WI38 (cell line): ENCODE measurements at regions not wholly inside any gene's neighbourhood (a gene's known extent, or its start where the extent isn't known, plus 50 kb on each side); places are given as distances from the start of the nearest gene placed in this dataset.
"Not testable (repeated sequence)": the region's sequence is repeated elsewhere in the genome, so short reads cannot be mapped to it uniquely, and the experiment has no call there.

ENCODE experiments used
- H3K4me3 ChIP-seq: 2 replicates; pipeline ENCODE4 v1.5.1; 2011; ENCODE audit warnings: low read depth, mild to moderate bottlenecking, control low read depth, low read length
- TF ChIP-seq, protein P1 (sequence below): IDR thresholded peaks from 2 replicates; pipeline ENCODE4 v1.5.1; 2012; ENCODE audit warnings: low read depth, mild to moderate bottlenecking, control low read depth, low read length

- H3K4me3 ChIP-seq = no peak overlapping the region
These were observed 75.2 kb upstream of the ADTRP start for GRCh38 chr6:11853678-11854407.

GRCh38 chr6:11852061-11852651, 73.6 kb upstream of the ADTRP start:
- no peak overlapping the region for H3K4me3 ChIP-seq
- TF ChIP-seq, protein P1, sequence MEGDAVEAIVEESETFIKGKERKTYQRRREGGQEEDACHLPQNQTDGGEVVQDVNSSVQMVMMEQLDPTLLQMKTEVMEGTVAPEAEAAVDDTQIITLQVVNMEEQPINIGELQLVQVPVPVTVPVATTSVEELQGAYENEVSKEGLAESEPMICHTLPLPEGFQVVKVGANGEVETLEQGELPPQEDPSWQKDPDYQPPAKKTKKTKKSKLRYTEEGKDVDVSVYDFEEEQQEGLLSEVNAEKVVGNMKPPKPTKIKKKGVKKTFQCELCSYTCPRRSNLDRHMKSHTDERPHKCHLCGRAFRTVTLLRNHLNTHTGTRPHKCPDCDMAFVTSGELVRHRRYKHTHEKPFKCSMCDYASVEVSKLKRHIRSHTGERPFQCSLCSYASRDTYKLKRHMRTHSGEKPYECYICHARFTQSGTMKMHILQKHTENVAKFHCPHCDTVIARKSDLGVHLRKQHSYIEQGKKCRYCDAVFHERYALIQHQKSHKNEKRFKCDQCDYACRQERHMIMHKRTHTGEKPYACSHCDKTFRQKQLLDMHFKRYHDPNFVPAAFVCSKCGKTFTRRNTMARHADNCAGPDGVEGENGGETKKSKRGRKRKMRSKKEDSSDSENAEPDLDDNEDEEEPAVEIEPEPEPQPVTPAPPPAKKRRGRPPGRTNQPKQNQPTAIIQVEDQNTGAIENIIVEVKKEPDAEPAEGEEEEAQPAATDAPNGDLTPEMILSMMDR = no peak

More at GRCh38 chr6:11853678-11854407, 75.2 kb upstream of the ADTRP start:
- TF ChIP-seq, protein P1 = no peak

DNA sequence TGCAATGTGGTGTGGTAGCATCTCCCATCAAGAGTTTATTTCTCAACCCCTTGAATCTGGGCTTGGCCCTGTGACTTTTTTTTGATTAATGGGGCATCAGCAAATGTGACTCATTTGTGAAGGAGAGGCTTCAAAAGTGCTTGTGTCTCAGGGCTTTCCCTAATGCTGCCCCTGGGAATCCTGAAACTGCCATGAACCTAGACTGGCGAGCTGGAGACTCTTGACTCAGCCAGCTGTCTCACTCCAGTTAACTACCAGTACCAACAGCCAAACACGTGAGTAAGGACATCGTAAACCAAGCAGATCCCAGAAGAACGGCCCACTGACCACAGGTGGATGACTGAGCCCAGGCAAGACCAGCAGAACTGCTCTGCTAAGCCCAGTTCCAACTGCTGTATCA, 72.8 kb upstream of the ADTRP start:
- TF ChIP-seq, protein P1 = no peak
- no peak overlapping the region for H3K4me3 ChIP-seq

- TF ChIP-seq, protein P1 = no peak
- H3K4me3 ChIP-seq = no peak overlapping the region
These were observed 70.5 kb upstream of the ADTRP start for GRCh38 chr6:11848852-11849731.

DNA sequence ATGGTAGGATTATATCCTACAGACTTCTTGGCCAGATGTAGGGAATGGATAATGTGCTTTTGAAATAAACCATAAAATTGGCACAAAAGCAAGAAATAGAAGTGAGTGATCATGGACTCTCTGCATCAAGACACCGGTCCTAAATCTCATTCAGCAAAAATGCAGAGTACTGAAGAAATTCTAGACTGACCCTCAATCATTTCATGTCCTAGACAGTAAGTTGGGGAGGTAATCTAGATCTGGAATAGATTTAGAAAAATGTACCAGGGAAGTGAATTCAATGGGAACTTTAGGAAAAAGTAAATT, 69.7 kb upstream of the ADTRP start:
- TF ChIP-seq, protein P1 = no peak

DNA sequence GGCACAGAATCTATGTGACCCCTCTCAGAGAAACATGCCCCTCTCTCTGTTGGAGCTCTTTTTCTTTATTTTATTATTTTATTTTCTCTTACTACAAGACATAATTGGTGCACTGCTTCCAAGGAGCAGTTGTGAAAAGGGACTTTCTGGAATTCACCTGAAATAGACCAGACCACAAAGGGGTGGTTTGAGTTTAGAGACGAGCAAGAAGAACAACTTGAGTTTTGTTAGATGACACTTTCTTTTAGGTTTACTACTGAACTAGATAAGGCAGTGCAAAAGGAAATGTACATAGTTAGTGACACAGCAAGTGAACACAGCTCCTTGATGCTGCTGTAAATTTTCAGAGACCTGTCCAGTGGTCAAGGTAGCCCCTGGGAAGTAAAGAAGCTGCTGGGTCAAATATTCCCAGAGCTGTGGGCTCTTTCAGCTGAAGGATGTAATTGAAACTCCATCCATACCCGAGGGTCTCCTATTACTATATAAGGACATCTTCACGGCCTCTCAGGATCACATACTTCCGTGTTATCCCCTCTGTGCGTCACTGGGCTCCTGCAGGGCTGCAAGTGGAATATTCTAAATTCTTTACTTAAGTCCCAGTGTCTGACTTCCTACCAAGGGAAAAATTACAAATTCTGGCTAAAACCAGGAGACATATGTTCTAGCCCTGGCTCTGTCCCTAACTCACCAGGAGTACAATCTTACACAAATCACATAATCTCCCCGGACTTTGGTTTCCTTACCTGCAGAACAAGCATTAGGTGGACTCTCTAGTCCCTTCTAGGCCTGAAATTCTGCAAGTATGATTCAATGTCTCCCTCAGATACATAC, 69.1 kb upstream of the ADTRP start:
- H3K4me3 ChIP-seq = no peak overlapping the region
- TF ChIP-seq, protein P1 = no peak

More for the DNA sequence above, 69.7 kb upstream of the ADTRP start:
- H3K4me3 ChIP-seq = no peak overlapping the region

DNA sequence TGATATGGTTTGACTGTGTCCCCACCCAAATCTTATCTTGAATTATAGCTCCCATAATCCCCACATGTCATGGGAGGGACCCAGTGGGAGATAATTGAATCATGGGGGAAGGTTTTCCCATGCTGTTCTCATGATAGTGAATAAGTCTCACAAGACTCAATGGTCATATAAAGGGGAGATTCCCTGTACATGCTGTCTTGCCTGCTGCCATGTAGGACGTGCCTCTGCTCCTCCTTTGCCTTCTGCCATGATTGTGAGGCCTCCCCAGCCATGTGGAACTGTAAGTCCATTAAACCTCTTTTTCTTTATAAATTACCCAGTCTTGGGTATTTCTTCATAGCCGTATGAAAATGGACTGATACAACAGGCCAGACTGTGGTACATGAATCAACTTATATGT, 68.5 kb upstream of the ADTRP start:
- not testable (repeated sequence) for H3K4me3 ChIP-seq
